Activated CD4-positive, alpha-beta T cell treated with anti-CD3 and anti-CD28 coated beads, Interleukin-2, amount 50 U/mL, for 4 hours (primary cell): ENCODE measurements at regions not wholly inside any gene's neighbourhood (a gene's known extent, or its start where the extent isn't known, plus 50 kb on each side); places are given as distances from the start of the nearest gene placed in this dataset.

ENCODE experiments used
- DNase-seq, 2 experiments: peaks; one replicate each; pipeline ENCODE4 v3.0.0-alpha.2; 2020

DNA sequence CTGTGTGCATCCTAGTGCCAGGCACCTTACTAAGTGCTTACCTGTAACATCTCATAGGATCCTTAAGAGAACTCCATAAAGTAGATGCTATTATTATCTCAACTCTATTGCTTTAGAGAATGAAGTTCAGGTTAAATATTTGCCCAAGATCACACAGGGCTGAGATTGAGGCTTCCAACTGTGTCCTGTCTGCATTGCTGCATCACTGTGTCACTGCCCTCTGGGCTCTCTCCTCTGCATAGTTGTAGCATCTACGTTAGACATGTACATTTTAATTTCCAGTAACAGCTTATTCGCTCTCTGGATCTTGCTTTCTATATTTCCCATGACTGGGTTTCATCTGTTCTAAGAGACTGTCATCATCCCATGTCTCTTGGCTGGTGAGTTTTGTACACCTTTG, 63.6 kb upstream of the FZD8 start:
- no peak for DNase-seq

GRCh38 chr10:35705051-35705450, 63.0 kb upstream of the FZD8 start:
- DNase-seq: no peak

DNA sequence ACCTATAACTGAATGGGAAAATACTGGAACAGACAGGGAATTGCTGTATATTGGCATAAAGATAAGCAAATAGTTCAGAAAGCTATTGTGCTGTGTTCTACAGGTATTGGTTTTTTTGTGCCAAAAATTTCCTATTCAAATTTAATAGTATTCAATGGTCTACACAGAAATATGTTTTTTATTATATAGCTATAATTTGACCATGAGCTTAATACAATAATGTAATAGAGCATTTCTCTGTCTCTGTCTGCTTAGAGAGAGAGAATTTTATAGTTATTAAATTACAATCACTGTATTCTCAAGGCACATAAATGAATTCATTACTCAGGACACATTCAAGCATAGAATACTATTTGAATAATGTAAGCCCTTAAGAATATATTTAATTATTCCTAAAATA, 62.3 kb upstream of the FZD8 start:
- no peak for DNase-seq

- no peak for DNase-seq
Observed at GRCh38 chr10:35700487-35700882, 58.4 kb upstream of the FZD8 start.

GRCh38 chr10:35699848-35700486, 57.9 kb upstream of the FZD8 start:
- DNase-seq: no peak

GRCh38 chr10:35696392-35697287, 54.5 kb upstream of the FZD8 start:
- no peak for DNase-seq

DNA sequence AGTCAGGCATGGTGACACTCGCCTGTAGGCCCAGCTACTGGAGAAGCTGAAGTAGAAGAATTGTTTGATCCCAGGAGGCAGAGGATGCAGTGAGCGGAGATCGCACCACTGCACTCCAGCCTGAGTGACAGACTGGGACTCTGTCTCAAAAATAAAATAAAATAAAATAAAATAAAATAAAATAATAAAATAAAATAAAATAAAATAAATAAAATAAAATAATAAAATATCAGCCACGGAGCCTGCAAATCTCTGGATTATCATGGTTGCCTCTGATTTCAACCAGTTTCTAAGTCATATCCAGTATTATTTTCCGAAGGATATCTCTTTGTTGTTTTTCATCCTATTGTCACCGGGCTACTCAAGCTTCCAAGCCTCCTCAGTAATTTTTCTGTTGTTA, 51.7 kb upstream of the FZD8 start:
- DNase-seq: no peak
